Vagina (tissue), 2 donors: ENCODE measurements at regions not wholly inside any gene's neighbourhood (a gene's known extent, or its start where the extent isn't known, plus 50 kb on each side); places are given as distances from the start of the nearest gene placed in this dataset.

Source experiments
- DNase-seq, 2 donors: peaks; one replicate each; pipeline ENCODE4 v3.0.0-alpha.2; 2017; ENCODE audit errors: extremely low spot score in 2 of 2
- H3K27ac ChIP-seq: fragments of 200-600 bp; sonication (generic); one replicate; pipeline ENCODE4 v1.5.1; 2019
- H3K27me3 ChIP-seq: fragments of 200-600 bp; sonication (generic); one replicate; pipeline ENCODE4 v1.5.1; 2019
- H3K36me3 ChIP-seq, 2 donors: fragments of 200-600 bp; sonication (generic); one replicate each; pipeline ENCODE4 v1.5.1; 2017 to 2019
- H3K4me1 ChIP-seq: fragments of 200-600 bp; sonication (generic); one replicate; pipeline ENCODE4 v1.5.1; 2019
- H3K4me3 ChIP-seq, 2 donors: fragments of 200-600 bp; sonication (generic); 1 replicate in 1 of 2; 2 replicates in 1 of 2; pipeline ENCODE4 v1.5.1; 2016 to 2019
- H3K9me3 ChIP-seq: fragments of 200-600 bp; sonication (generic); one replicate; pipeline ENCODE4 v1.5.1; 2019
- POLR2A ChIP-seq, 2 donors: fragments of 450-650 bp; IDR thresholded peaks; one replicate each; pipeline ENCODE4 v1.6.1; 2017; ENCODE audit warnings: antibody characterized with exemption in 2 of 2, mild to moderate bottlenecking in 2 of 2, moderate library complexity in 2 of 2
- POLR2AphosphoS5 ChIP-seq, 2 donors: sonication (generic); formaldehyde crosslinking; IDR thresholded peaks; one replicate each; pipeline ENCODE4 v1.9.0; 2017; ENCODE audit warnings: antibody characterized with exemption in 2 of 2, mild to moderate bottlenecking in 2 of 2, low read depth in 1 of 2; ENCODE audit not compliant: insufficient read depth in 1 of 2
- intact Hi-C: fragments of 100-400 bp; cut with DNase I; formaldehyde crosslinking; loops from one replicate; pipeline ENCODE4 v1.15.1; 2023
- TF ChIP-seq, protein P1 (sequence below), 3 experiments: fragments of 450-650 bp in 2 of 3; fragments of 200-600 bp in 1 of 3; sonication (generic) in 1 of 3; IDR thresholded peaks; one replicate each; pipeline ENCODE4 v1.5.1; 2017 to 2019; ENCODE audit warnings: antibody characterized with exemption in 3 of 3, mild to moderate bottlenecking in 2 of 3, moderate library complexity in 2 of 3

DNA sequence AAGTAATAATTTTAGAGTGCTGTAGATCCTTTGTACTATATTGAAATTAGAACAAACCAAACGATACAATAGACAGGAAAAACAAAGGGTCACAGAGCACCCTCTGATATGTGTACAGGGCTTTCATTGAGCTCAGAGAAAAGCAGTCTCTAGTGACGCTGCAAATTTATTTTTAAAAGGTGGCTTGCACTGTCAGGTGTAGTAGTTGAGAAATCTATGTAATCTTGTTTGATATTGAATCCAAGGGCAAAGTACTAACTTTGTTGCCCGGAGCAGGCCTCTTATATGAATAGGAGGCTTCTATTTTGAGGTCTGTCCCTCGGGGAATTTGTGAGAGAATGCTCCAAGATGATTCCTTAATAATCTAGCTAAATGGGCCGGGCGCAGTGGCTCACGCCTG lies 1755.5 kb downstream of the PCDH7 start:
- DNase-seq: no peak
- H3K27me3 ChIP-seq: no peaks in the 10 kb centered on the region
- H3K4me3 ChIP-seq: no peak overlapping the region
- no peak overlapping the region for H3K27ac ChIP-seq
- TF ChIP-seq POLR2AphosphoS5 (IDR thresholded peaks at IDR 0.05; ENCODE audit: insufficient read depth in 1 of 2, low read depth in 1 of 2) (no peak), POLR2A (IDR thresholded peaks at IDR 0.05) (no peak)
- TF ChIP-seq, protein P1, sequence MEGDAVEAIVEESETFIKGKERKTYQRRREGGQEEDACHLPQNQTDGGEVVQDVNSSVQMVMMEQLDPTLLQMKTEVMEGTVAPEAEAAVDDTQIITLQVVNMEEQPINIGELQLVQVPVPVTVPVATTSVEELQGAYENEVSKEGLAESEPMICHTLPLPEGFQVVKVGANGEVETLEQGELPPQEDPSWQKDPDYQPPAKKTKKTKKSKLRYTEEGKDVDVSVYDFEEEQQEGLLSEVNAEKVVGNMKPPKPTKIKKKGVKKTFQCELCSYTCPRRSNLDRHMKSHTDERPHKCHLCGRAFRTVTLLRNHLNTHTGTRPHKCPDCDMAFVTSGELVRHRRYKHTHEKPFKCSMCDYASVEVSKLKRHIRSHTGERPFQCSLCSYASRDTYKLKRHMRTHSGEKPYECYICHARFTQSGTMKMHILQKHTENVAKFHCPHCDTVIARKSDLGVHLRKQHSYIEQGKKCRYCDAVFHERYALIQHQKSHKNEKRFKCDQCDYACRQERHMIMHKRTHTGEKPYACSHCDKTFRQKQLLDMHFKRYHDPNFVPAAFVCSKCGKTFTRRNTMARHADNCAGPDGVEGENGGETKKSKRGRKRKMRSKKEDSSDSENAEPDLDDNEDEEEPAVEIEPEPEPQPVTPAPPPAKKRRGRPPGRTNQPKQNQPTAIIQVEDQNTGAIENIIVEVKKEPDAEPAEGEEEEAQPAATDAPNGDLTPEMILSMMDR (IDR thresholded peaks at IDR 0.05): no peak
- intact Hi-C loops: no loop called here
- H3K9me3 ChIP-seq: no peaks in the 10 kb centered on the region
- H3K36me3 ChIP-seq: no peaks in the 10 kb centered on the region
- H3K4me1 ChIP-seq: no peaks in the 10 kb centered on the region

GRCh38 chr4:32477518-32477917 lies 1757.3 kb downstream of the PCDH7 start:
- no peak for TF ChIP-seq POLR2AphosphoS5 (IDR thresholded peaks at IDR 0.05; ENCODE audit: insufficient read depth in 1 of 2, low read depth in 1 of 2)
- TF ChIP-seq POLR2A (IDR thresholded peaks at IDR 0.05): no peak
- TF ChIP-seq, protein P1 (IDR thresholded peaks at IDR 0.05): no peak
- no peak overlapping the region for H3K4me3 ChIP-seq
- H3K36me3 ChIP-seq: no peaks in the 10 kb centered on the region
- no peaks in the 10 kb centered on the region for H3K27me3 ChIP-seq
- no peaks in the 10 kb centered on the region for H3K4me1 ChIP-seq
- no peaks in the 10 kb centered on the region for H3K9me3 ChIP-seq
- intact Hi-C loops: no loop called here
- no peak for DNase-seq
- H3K27ac ChIP-seq: no peak overlapping the region

DNA sequence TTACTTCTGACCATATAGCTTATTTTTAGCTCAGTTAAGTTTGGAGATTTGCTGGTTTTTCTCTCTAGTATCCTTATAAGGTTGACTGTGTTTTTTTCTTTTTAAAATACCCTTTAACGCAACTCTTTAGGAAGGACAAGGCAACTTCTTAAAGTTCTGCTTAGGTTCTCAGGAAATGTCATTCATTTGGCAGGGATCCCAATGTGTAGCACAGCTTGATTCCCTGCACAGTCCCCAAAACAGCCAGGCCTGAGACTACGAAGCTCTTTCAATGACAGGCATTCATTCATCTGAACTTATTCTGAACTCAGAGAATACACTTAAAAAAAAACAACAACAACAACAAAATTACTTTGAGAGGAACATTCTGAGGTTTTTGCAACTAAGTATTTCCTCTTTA lies 1765.8 kb downstream of the PCDH7 start:
- no peaks in the 10 kb centered on the region for H3K27me3 ChIP-seq
- no peaks in the 10 kb centered on the region for H3K4me1 ChIP-seq
- intact Hi-C loops: no loop called here
- no peaks in the 10 kb centered on the region for H3K9me3 ChIP-seq
- H3K27ac ChIP-seq: no peak overlapping the region
- H3K4me3 ChIP-seq: no peak overlapping the region
- TF ChIP-seq POLR2A (IDR thresholded peaks at IDR 0.05) (no peak), POLR2AphosphoS5 (IDR thresholded peaks at IDR 0.05; ENCODE audit: insufficient read depth in 1 of 2, low read depth in 1 of 2) (no peak)
- TF ChIP-seq, protein P1 (IDR thresholded peaks at IDR 0.05): no peak
- H3K36me3 ChIP-seq: no peaks in the 10 kb centered on the region
- no peak for DNase-seq

DNA sequence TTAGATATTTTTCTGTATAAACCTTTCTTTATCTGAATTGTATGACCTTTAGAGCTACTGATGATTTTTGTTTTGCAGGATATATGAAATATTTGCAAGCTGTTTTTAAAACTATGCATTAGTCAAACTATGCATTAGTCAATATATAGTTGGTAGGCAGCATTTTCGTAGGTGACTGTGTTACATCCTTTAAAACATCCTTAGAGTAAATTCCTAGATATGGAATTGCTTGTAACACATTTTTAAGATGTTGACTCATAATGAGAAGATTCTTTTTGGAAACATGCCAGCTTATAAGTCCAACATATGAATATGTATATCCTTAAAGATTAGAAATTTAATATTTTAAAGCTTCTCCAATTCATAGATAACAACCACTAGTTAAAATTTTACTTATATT lies 1768.5 kb downstream of the PCDH7 start:
- Histone ChIP-seq H3K4me1 (no peaks in the 10 kb centered on the region), H3K9me3 (no peaks in the 10 kb centered on the region), H3K36me3 (no peaks in the 10 kb centered on the region), H3K4me3 (no peak overlapping the region), H3K27me3 (no peaks in the 10 kb centered on the region), H3K27ac (no peak overlapping the region)
- intact Hi-C loops: no loop called here
- no peak for DNase-seq
- TF ChIP-seq, protein P1 (IDR thresholded peaks at IDR 0.05): no peak
- TF ChIP-seq POLR2A (IDR thresholded peaks at IDR 0.05) (no peak), POLR2AphosphoS5 (IDR thresholded peaks at IDR 0.05; ENCODE audit: insufficient read depth in 1 of 2, low read depth in 1 of 2) (no peak)

- intact Hi-C loops: no loop called here
- no peaks in the 10 kb centered on the region for H3K9me3 ChIP-seq
- no peak overlapping the region for H3K4me3 ChIP-seq
Measured at GRCh38 chr4:32499171-32499570, 1779.0 kb downstream of the PCDH7 start.

More at GRCh38 chr4:32499171-32499570, 1779.0 kb downstream of the PCDH7 start:
- no peaks in the 10 kb centered on the region for H3K4me1 ChIP-seq
- DNase-seq: no peak
- TF ChIP-seq POLR2A (IDR thresholded peaks at IDR 0.05) (no peak), POLR2AphosphoS5 (IDR thresholded peaks at IDR 0.05; ENCODE audit: insufficient read depth in 1 of 2, low read depth in 1 of 2) (no peak)
- TF ChIP-seq, protein P1 (IDR thresholded peaks at IDR 0.05): no peak
- H3K27ac ChIP-seq: no peak overlapping the region
- H3K27me3 ChIP-seq: no peaks in the 10 kb centered on the region
- H3K36me3 ChIP-seq: no peaks in the 10 kb centered on the region
